Neuronal stem cell (in vitro differentiated cells): ENCODE measurements at regions not wholly inside any gene's neighbourhood (a gene's known extent, or its start where the extent isn't known, plus 50 kb on each side); places are given as distances from the start of the nearest gene placed in this dataset.

ENCODE experiments used
- DNase-seq: peaks from one replicate; pipeline ENCODE4 v3.0.0-alpha.2; 2013; ENCODE audit warnings: low spot score
- H2AFZ ChIP-seq: one replicate; pipeline ENCODE4 v1.6.1; 2013; ENCODE audit warnings: mild to moderate bottlenecking, low read length, inconsistent platforms
- H2AK5ac ChIP-seq: 2 replicates; pipeline ENCODE4 v1.6.1; 2013; ENCODE audit warnings: low read depth, mild to moderate bottlenecking, inconsistent platforms, low read length, moderate library complexity, mixed read lengths
- H2BK120ac ChIP-seq: 2 replicates; pipeline ENCODE4 v1.6.1; 2013; ENCODE audit warnings: low read depth, mild to moderate bottlenecking, inconsistent platforms, low read length, moderate library complexity, mixed read lengths
- H2BK12ac ChIP-seq: one replicate; pipeline ENCODE4 v1.6.1; 2013; ENCODE audit warnings: low read length, inconsistent platforms
- H2BK15ac ChIP-seq: 2 replicates; pipeline ENCODE4 v1.6.1; 2013; ENCODE audit warnings: mild to moderate bottlenecking, low read length, inconsistent platforms, mixed read lengths
- H2BK5ac ChIP-seq: one replicate; pipeline ENCODE4 v1.6.1; 2013; ENCODE audit warnings: inconsistent platforms, mild to moderate bottlenecking, low read length, moderate library complexity
- H3K14ac ChIP-seq: one replicate; pipeline ENCODE4 v1.6.1; 2013; ENCODE audit warnings: low read length, inconsistent platforms
- H3K18ac ChIP-seq: 2 replicates; pipeline ENCODE4 v1.6.1; 2013; ENCODE audit warnings: low read length, inconsistent platforms
- H3K23ac ChIP-seq: 2 replicates; pipeline ENCODE4 v1.6.1; 2013; ENCODE audit warnings: low read depth, mild to moderate bottlenecking, mixed read lengths, low read length, inconsistent platforms; ENCODE audit not compliant: poor library complexity
- H3K27ac ChIP-seq: replicated peaks from 3 replicates; pipeline ENCODE4 v1.5.1; 2013; ENCODE audit warnings: low read length, inconsistent platforms
- H3K27me3 ChIP-seq, 3 experiments: 2 replicates each; pipeline ENCODE4 v1.6.1; 2013; ENCODE audit warnings: low read length in 3 of 3, mild to moderate bottlenecking in 2 of 3, inconsistent platforms in 1 of 3, low read depth in 1 of 3, mixed read lengths in 1 of 3, moderate library complexity in 1 of 3; ENCODE audit not compliant: control insufficient read depth in 3 of 3, insufficient read depth in 3 of 3
- H3K36me3 ChIP-seq, 2 donors: replicated peaks in 1 of 2; 2 replicates each; pipeline ENCODE4 v1.6.1; 2013; ENCODE audit warnings: low read length in 2 of 2; ENCODE audit not compliant: control insufficient read depth in 2 of 2, insufficient read depth in 2 of 2
- H3K4ac ChIP-seq: 2 replicates; pipeline ENCODE4 v1.6.1; 2013; ENCODE audit warnings: inconsistent platforms, mild to moderate bottlenecking, low read length, moderate library complexity
- H3K4me1 ChIP-seq, 2 donors: 1 replicate in 1 of 2; 2 replicates in 1 of 2; pipeline ENCODE4 v1.6.1; 2013; ENCODE audit warnings: low read length in 2 of 2, low read depth in 1 of 2; ENCODE audit not compliant: control insufficient read depth in 2 of 2, insufficient read depth in 1 of 2
- H3K4me2 ChIP-seq: one replicate; pipeline ENCODE4 v1.6.1; 2013; ENCODE audit warnings: mild to moderate bottlenecking, low read length, inconsistent platforms; ENCODE audit not compliant: insufficient read depth, poor library complexity, severe bottlenecking
- H3K4me3 ChIP-seq, 2 donors: 2 replicates each; pipeline ENCODE4 v1.5.1; 2013; ENCODE audit warnings: low read length in 2 of 2, mild to moderate bottlenecking in 2 of 2, inconsistent platforms in 1 of 2, moderate library complexity in 1 of 2
- H3K79me1 ChIP-seq: one replicate; pipeline ENCODE4 v1.6.1; 2013; ENCODE audit warnings: low read depth, mild to moderate bottlenecking, inconsistent platforms, low read length, moderate library complexity
- H3K9ac ChIP-seq: one replicate; pipeline ENCODE4 v1.6.1; 2013; ENCODE audit warnings: mild to moderate bottlenecking, low read depth, low read length, inconsistent platforms; ENCODE audit not compliant: poor library complexity
- H3K9me3 ChIP-seq, 2 donors: replicated peaks in 1 of 2; 2 replicates each; pipeline versions ENCODE3 to v1.6.1; 2013; ENCODE audit warnings: low read length in 2 of 2, mild to moderate bottlenecking in 2 of 2, inconsistent platforms in 1 of 2, low read depth in 1 of 2, mixed read lengths in 1 of 2, moderate library complexity in 1 of 2; ENCODE audit not compliant: control insufficient read depth in 2 of 2, insufficient read depth in 1 of 2
- H4K8ac ChIP-seq: one replicate; pipeline ENCODE4 v1.6.1; 2013; ENCODE audit warnings: low read depth, mild to moderate bottlenecking, inconsistent platforms, low read length, moderate library complexity
- H4K91ac ChIP-seq: one replicate; pipeline ENCODE4 v1.6.1; 2013; ENCODE audit warnings: low read length, low read depth, mild to moderate bottlenecking, inconsistent platforms; ENCODE audit not compliant: poor library complexity
- WGBS, 2 donors: extraction: QIAGEN DNeasy Blood & Tissue Kit; methylation state at CpG; one replicate each; pipeline ENCODE4 v1.1.7; 2013; ENCODE audit warnings: missing lambda C conversion rate in 2 of 2, mixed read lengths in 1 of 2; ENCODE audit not compliant: insufficient read length in 2 of 2, insufficient replicate concordance in 1 of 2; ENCODE audit errors: extremely low coverage in 2 of 2; 5-methylcytosine and 5-hydroxymethylcytosine counted together

GRCh38 chr13:75016225-75016624, 465.7 kb downstream of the TBC1D4 start:
- Histone ChIP-seq H3K4me1 (no peaks in the 10 kb centered on the region), H3K79me1 (no peaks in the 10 kb centered on the region), H4K91ac (no peak overlapping the region), H3K23ac (no peak overlapping the region), H3K27ac (no peak overlapping the region), H2AK5ac (no peak overlapping the region), H3K18ac (no peak overlapping the region), H3K9me3 (no peaks in the 10 kb centered on the region), H3K14ac (no peak overlapping the region), H3K4me2 (no peak overlapping the region), H2BK15ac (no peak overlapping the region), H3K4me3 (no peak overlapping the region), H3K27me3 (no peaks in the 10 kb centered on the region), H2BK120ac (no peak overlapping the region), H4K8ac (no peak overlapping the region), H3K9ac (no peak overlapping the region), H2BK12ac (no peak overlapping the region), H2BK5ac (no peak overlapping the region), H3K4ac (no peak overlapping the region), H3K36me3 (no peaks in the 10 kb centered on the region), H2AFZ (no peak overlapping the region)
- DNase-seq: no peak
- no CpG with 5 or more reads among the region's 1 CpG for WGBS, 2 donors

DNA sequence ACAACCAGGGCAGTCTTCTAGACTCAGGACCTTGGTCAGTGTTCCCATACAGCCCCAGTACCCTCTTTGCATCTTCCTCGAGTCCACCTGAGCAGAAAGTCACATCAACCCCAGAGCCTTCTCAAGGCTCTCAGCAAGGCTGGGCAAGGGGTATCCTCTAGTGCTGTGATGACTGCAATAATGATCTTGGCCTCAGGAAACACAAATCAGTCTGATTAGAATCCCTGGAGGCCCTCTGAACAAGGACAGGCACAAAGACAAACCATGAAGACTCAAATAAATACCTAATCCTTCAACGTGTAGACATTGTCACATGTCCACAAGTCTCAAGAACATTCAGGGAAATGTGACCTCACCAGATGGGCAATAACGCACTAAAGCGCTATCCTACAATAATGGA, 468.2 kb downstream of the TBC1D4 start:
- Histone ChIP-seq H3K36me3 (no peaks in the 10 kb centered on the region), H2BK5ac (no peak overlapping the region), H2AFZ (no peak overlapping the region), H4K8ac (no peak overlapping the region), H4K91ac (no peak overlapping the region), H3K14ac (no peak overlapping the region), H3K27me3 (peaks cover 0 to 2% (median 0%) of the 10 kb centered on the region in 3 experiments), H3K4me3 (no peak overlapping the region), H2BK12ac (no peak overlapping the region), H2AK5ac (no peak overlapping the region), H2BK15ac (no peak overlapping the region), H3K79me1 (no peaks in the 10 kb centered on the region), H3K4me1 (no peaks in the 10 kb centered on the region), H2BK120ac (no peak overlapping the region), H3K18ac (no peak overlapping the region), H3K9me3 (peaks cover 0 to 1% of the 10 kb centered on the region in 2 donors), H3K9ac (no peak overlapping the region), H3K4ac (no peak overlapping the region), H3K23ac (no peak overlapping the region), H3K4me2 (no peak overlapping the region), H3K27ac (no peak overlapping the region)
- no CpG with 5 or more reads among the region's 4 CpGs for WGBS, 2 donors
- no peak for DNase-seq

GRCh38 chr13:75010941-75011340, 471.0 kb downstream of the TBC1D4 start:
- DNase-seq: no peak
- WGBS, 2 donors: no CpG with 5 or more reads among the region's 4 CpGs
- Histone ChIP-seq H4K91ac (no peak overlapping the region), H3K36me3 (no peaks in the 10 kb centered on the region), H4K8ac (no peak overlapping the region), H2BK15ac (no peak overlapping the region), H3K27ac (no peak overlapping the region), H3K9me3 (peaks cover 0 to 1% of the 10 kb centered on the region in 2 donors), H3K18ac (no peak overlapping the region), H2BK120ac (no peak overlapping the region), H2BK12ac (no peak overlapping the region), H3K9ac (no peak overlapping the region), H3K14ac (no peak overlapping the region), H3K23ac (no peak overlapping the region), H3K4me1 (no peaks in the 10 kb centered on the region), H3K4me3 (peak overlapping the region in 1 of 2 donors; percentile 64), H3K27me3 (peaks cover 0 to 2% (median 0%) of the 10 kb centered on the region in 3 experiments), H3K79me1 (no peaks in the 10 kb centered on the region), H3K4me2 (no peak overlapping the region), H2BK5ac (no peak overlapping the region), H2AFZ (no peak overlapping the region), H2AK5ac (no peak overlapping the region), H3K4ac (no peak overlapping the region)

DNA sequence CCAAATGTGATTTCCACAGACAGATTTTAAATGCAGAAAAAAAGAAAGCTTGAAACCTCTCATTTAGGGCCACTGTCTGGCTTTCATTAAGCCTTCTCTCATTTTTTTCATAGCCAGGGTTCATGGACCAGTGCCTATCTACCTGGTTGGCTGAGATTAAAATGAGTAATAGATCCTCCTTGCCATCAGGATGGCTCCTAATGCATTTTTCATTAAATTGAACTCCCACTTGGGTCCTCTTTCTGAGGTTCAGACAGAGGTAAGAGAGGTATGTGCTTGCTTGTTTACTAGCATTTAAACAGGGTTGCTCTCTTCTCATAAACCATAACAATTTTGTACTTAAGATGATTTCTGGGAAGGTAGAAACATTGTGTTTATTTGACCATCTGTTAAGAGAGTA, 473.0 kb downstream of the TBC1D4 start:
- no peak overlapping the region for H3K23ac ChIP-seq
- H2AK5ac ChIP-seq: no peak overlapping the region
- no peak overlapping the region for H4K8ac ChIP-seq
- no peak for DNase-seq
- peaks cover 1 to 5% of the 10 kb centered on the region in 2 donors for H3K9me3 ChIP-seq
- H3K4ac ChIP-seq: no peak overlapping the region
- H3K27ac ChIP-seq: no peak overlapping the region
- H3K4me1 ChIP-seq: no peaks in the 10 kb centered on the region
- no peak overlapping the region for H2BK120ac ChIP-seq
- no peak overlapping the region for H3K4me2 ChIP-seq
- no peak overlapping the region for H3K9ac ChIP-seq
- no peaks in the 10 kb centered on the region for H3K36me3 ChIP-seq
- H4K91ac ChIP-seq: no peak overlapping the region
- no peak overlapping the region for H2BK15ac ChIP-seq
- no peak overlapping the region for H2BK5ac ChIP-seq
- H3K27me3 ChIP-seq: peaks cover 0 to 2% (median 0%) of the 10 kb centered on the region in 3 experiments
- no peak overlapping the region for H2AFZ ChIP-seq
- H3K18ac ChIP-seq: no peak overlapping the region
- no peak overlapping the region for H3K14ac ChIP-seq
- no peak overlapping the region for H2BK12ac ChIP-seq
- H3K79me1 ChIP-seq: no peaks in the 10 kb centered on the region
- no peak overlapping the region for H3K4me3 ChIP-seq
